Peyer's patch (tissue), 4 donors: ENCODE measurements at regions not wholly inside any gene's neighbourhood (a gene's known extent, or its start where the extent isn't known, plus 50 kb on each side); places are given as distances from the start of the nearest gene placed in this dataset.

ENCODE experiments used
- CTCF ChIP-seq, 6 experiments: fragments of 450-650 bp in 4 of 6; fragments of 200-600 bp in 2 of 6; sonication (generic) in 1 of 6; IDR thresholded peaks; one replicate each; pipeline ENCODE4 v1.5.1; 2017 to 2019; ENCODE audit warnings: antibody characterized with exemption in 6 of 6, mild to moderate bottlenecking in 3 of 6, moderate library complexity in 1 of 6
- POLR2A ChIP-seq, 2 donors: fragments of 450-650 bp; IDR thresholded peaks; one replicate each; pipeline ENCODE4 v1.5.1; 2017; ENCODE audit warnings: antibody characterized with exemption in 2 of 2, mild to moderate bottlenecking in 2 of 2, moderate library complexity in 2 of 2

GRCh38 chr5:34576891-34577666, 79.0 kb upstream of the RAI14 start:
- TF ChIP-seq POLR2A (IDR thresholded peaks at IDR 0.05) (no peak), CTCF (IDR thresholded peaks at IDR 0.05) (no peak)
